Ectodermal cell (in vitro differentiated cells): ENCODE measurements at regions not wholly inside any gene's neighbourhood (a gene's known extent, or its start where the extent isn't known, plus 50 kb on each side); places are given as distances from the start of the nearest gene placed in this dataset.

ENCODE experiments used
- H3K27ac ChIP-seq: 2 replicates; pipeline ENCODE4 v1.7.0; 2013; ENCODE audit warnings: mild to moderate bottlenecking, low read depth, low read length; ENCODE audit not compliant: insufficient read depth, poor library complexity, severe bottlenecking
- H3K27me3 ChIP-seq: 2 replicates; pipeline ENCODE4 v1.7.0; 2013; ENCODE audit warnings: mild to moderate bottlenecking, low read length; ENCODE audit not compliant: insufficient read depth, control insufficient read depth, poor library complexity, severe bottlenecking
- H3K36me3 ChIP-seq: one replicate; pipeline ENCODE4 v1.7.0; 2013; ENCODE audit warnings: low read length; ENCODE audit not compliant: control insufficient read depth, insufficient read depth
- H3K4me1 ChIP-seq: one replicate; pipeline ENCODE4 v1.7.0; 2013; ENCODE audit warnings: low read length; ENCODE audit not compliant: control insufficient read depth, insufficient read depth
- H3K4me3 ChIP-seq: 2 replicates; pipeline ENCODE4 v1.7.0; 2013; ENCODE audit warnings: low read depth, low read length, control low read depth; ENCODE audit not compliant: insufficient read depth
- H3K9me3 ChIP-seq: 2 replicates; pipeline ENCODE4 v1.7.0; 2013; ENCODE audit warnings: mild to moderate bottlenecking, low read length, moderate library complexity; ENCODE audit not compliant: control insufficient read depth
- WGBS, 2 experiments: methylation state at CpG; one replicate each; pipeline ENCODE4 v1.1.7; 2013; ENCODE audit warnings: missing lambda C conversion rate in 2 of 2; 5-methylcytosine and 5-hydroxymethylcytosine counted together

- Histone ChIP-seq H3K9me3 (no peaks in the 10 kb centered on the region), H3K4me3 (no peak overlapping the region), H3K4me1 (no peaks in the 10 kb centered on the region), H3K27ac (no peak overlapping the region), H3K36me3 (no peaks in the 10 kb centered on the region), H3K27me3 (peaks cover 8% of the 10 kb centered on the region)
- WGBS, 2 experiments = 93% methylated on average over 9 of the region's 9 CpGs
These were observed 61.0 kb upstream of the THY1 start for GRCh38 chr11:119483881-119484371.

GRCh38 chr11:119483341-119483880 lies 60.4 kb upstream of the THY1 start:
- Histone ChIP-seq H3K27me3 (peaks cover 8% of the 10 kb centered on the region), H3K4me1 (no peaks in the 10 kb centered on the region), H3K27ac (no peak overlapping the region), H3K36me3 (no peaks in the 10 kb centered on the region), H3K9me3 (no peaks in the 10 kb centered on the region), H3K4me3 (no peak overlapping the region)
- WGBS, 2 experiments = 92% methylated on average over 11 of the region's 11 CpGs

- H3K9me3 ChIP-seq = no peaks in the 10 kb centered on the region
- peaks cover 8% of the 10 kb centered on the region for H3K27me3 ChIP-seq
- no peaks in the 10 kb centered on the region for H3K36me3 ChIP-seq
- H3K4me1 ChIP-seq = no peaks in the 10 kb centered on the region
- no peak overlapping the region for H3K27ac ChIP-seq
- no peak overlapping the region for H3K4me3 ChIP-seq
- WGBS, 2 experiments = 89 to 90% methylated on average over 9 of the region's 9 CpGs
These were observed 59.6 kb upstream of the THY1 start for GRCh38 chr11:119482521-119483011.

GRCh38 chr11:119481667-119482400 lies 58.9 kb upstream of the THY1 start:
- H3K4me1 ChIP-seq = no peaks in the 10 kb centered on the region
- no peak overlapping the region for H3K27ac ChIP-seq
- no peak overlapping the region for H3K4me3 ChIP-seq
- no peaks in the 10 kb centered on the region for H3K9me3 ChIP-seq
- no peaks in the 10 kb centered on the region for H3K36me3 ChIP-seq
- peaks cover 8% of the 10 kb centered on the region for H3K27me3 ChIP-seq
- 68 to 70% methylated on average over 22 of the region's 22 CpGs for WGBS, 2 experiments

GRCh38 chr11:119481021-119481666 lies 58.2 kb upstream of the THY1 start:
- Histone ChIP-seq H3K4me3 (no peak overlapping the region), H3K36me3 (no peaks in the 10 kb centered on the region), H3K27ac (no peak overlapping the region), H3K9me3 (no peaks in the 10 kb centered on the region), H3K27me3 (peaks cover 8% of the 10 kb centered on the region), H3K4me1 (no peaks in the 10 kb centered on the region)
- WGBS, 2 experiments = 30% methylated on average over 31 of the region's 31 CpGs

- H3K9me3 ChIP-seq = no peaks in the 10 kb centered on the region
- H3K36me3 ChIP-seq = no peaks in the 10 kb centered on the region
- H3K27ac ChIP-seq = no peak overlapping the region
- peaks cover 8% of the 10 kb centered on the region for H3K27me3 ChIP-seq
- H3K4me3 ChIP-seq = no peak overlapping the region
- 87 to 89% methylated on average over 11 of the region's 11 CpGs for WGBS, 2 experiments
- H3K4me1 ChIP-seq = no peaks in the 10 kb centered on the region
These were observed 57.5 kb upstream of the THY1 start for GRCh38 chr11:119480380-119481020.

- no peak overlapping the region for H3K4me3 ChIP-seq
- no peaks in the 10 kb centered on the region for H3K36me3 ChIP-seq
- peaks cover 8% of the 10 kb centered on the region for H3K27me3 ChIP-seq
- H3K27ac ChIP-seq = no peak overlapping the region
- WGBS, 2 experiments = 66 to 68% methylated on average over 6 of the region's 6 CpGs
- H3K9me3 ChIP-seq = no peaks in the 10 kb centered on the region
- H3K4me1 ChIP-seq = no peaks in the 10 kb centered on the region
These were observed 56.8 kb upstream of the THY1 start for GRCh38 chr11:119479685-119480275.

- 73 to 77% methylated on average over 4 of the region's 4 CpGs for WGBS, 2 experiments
- H3K27ac ChIP-seq = no peak overlapping the region
- no peaks in the 10 kb centered on the region for H3K36me3 ChIP-seq
- no peaks in the 10 kb centered on the region for H3K4me1 ChIP-seq
- H3K27me3 ChIP-seq = peaks cover 8% of the 10 kb centered on the region
- no peak overlapping the region for H3K4me3 ChIP-seq
- H3K9me3 ChIP-seq = no peaks in the 10 kb centered on the region
These were observed 55.8 kb upstream of the THY1 start for GRCh38 chr11:119478711-119479285.

GRCh38 chr11:119476666-119477331 lies 53.8 kb upstream of the THY1 start:
- Histone ChIP-seq H3K36me3 (no peaks in the 10 kb centered on the region), H3K27me3 (peaks cover 3% of the 10 kb centered on the region), H3K4me1 (no peaks in the 10 kb centered on the region), H3K4me3 (no peak overlapping the region), H3K9me3 (no peaks in the 10 kb centered on the region), H3K27ac (no peak overlapping the region)
- WGBS, 2 experiments = 80 to 84% methylated on average over 10 of the region's 10 CpGs
